ENCODE measurements at regions not wholly inside any gene's neighbourhood (a gene's known extent, or its start where the extent isn't known, plus 50 kb on each side); places are given as distances from the start of the nearest gene placed in this dataset.

- DNase-seq, result no peak
Measured at GRCh38 chr4:12791536-12791935, 692.6 kb downstream of the RAB28 start.

- no peak for DNase-seq
Measured at GRCh38 chr4:12787261-12787660, 696.9 kb downstream of the RAB28 start.

GRCh38 chr4:12778706-12779105 is 705.4 kb downstream of the RAB28 start:
- no peak for DNase-seq

- DNase-seq, result no peak
Measured at GRCh38 chr4:12778191-12778590, 705.9 kb downstream of the RAB28 start.

- no peak for DNase-seq
Measured at GRCh38 chr4:12770351-12770750, 713.8 kb downstream of the RAB28 start.

- DNase-seq, result no peak
Measured at GRCh38 chr4:12761694-12762093, 722.4 kb downstream of the RAB28 start.

- no peak for DNase-seq
Measured at GRCh38 chr4:12747154-12747553, 737.0 kb downstream of the RAB28 start.

GRCh38 chr4:12746221-12746620 is 737.9 kb downstream of the RAB28 start:
- DNase-seq, result no peak

- DNase-seq, result no peak
Measured at GRCh38 chr4:12734586-12734985, 749.6 kb downstream of the RAB28 start.

- DNase-seq, result peak; percentile 4
Measured at GRCh38 chr4:12729384-12729783, 754.8 kb downstream of the RAB28 start.

- DNase-seq, result peak; percentile 2
Measured at GRCh38 chr4:12724510-12724909, 759.6 kb downstream of the RAB28 start.

GRCh38 chr4:12723849-12724447 is 760.2 kb downstream of the RAB28 start:
- DNase-seq, result no peak

- DNase-seq, result no peak
Measured at GRCh38 chr4:12716896-12717295, 767.2 kb downstream of the RAB28 start.

GRCh38 chr4:12712648-12713339 is 771.3 kb downstream of the RAB28 start:
- no peak for DNase-seq

- DNase-seq, result no peak
Measured at GRCh38 chr4:12707381-12708175, 776.6 kb downstream of the RAB28 start.

GRCh38 chr4:12703036-12703435 is 781.1 kb downstream of the RAB28 start:
- no peak for DNase-seq

- no peak for DNase-seq
Measured at GRCh38 chr4:12701384-12701783, 782.8 kb downstream of the RAB28 start.

GRCh38 chr4:12697970-12698369 is 786.2 kb downstream of the RAB28 start:
- no peak for DNase-seq

GRCh38 chr4:12692815-12693214 is 791.3 kb downstream of the RAB28 start:
- no peak for DNase-seq

- no peak for DNase-seq
Measured at GRCh38 chr4:12691168-12691567, 793.0 kb downstream of the RAB28 start.

GRCh38 chr4:12689457-12689856 is 794.7 kb downstream of the RAB28 start:
- no peak for DNase-seq

GRCh38 chr4:12679217-12679616 is 804.9 kb downstream of the RAB28 start:
- DNase-seq, result no peak

- no peak for DNase-seq
Measured at GRCh38 chr4:12674184-12674583, 810.0 kb downstream of the RAB28 start.

- no peak for DNase-seq
Measured at GRCh38 chr4:12672303-12672702, 811.8 kb downstream of the RAB28 start.
